GM12875 (cell line): ENCODE measurements at regions not wholly inside any gene's neighbourhood (a gene's known extent, or its start where the extent isn't known, plus 50 kb on each side); places are given as distances from the start of the nearest gene placed in this dataset.

ENCODE experiments used
- H3K4me3 ChIP-seq: one replicate; pipeline ENCODE4 v1.5.1; 2011; ENCODE audit warnings: low read depth, low read length, control low read depth
- CTCF ChIP-seq: IDR thresholded peaks from 2 replicates; pipeline ENCODE4 v1.5.1; 2011; ENCODE audit warnings: low read depth, mild to moderate bottlenecking, control low read depth, inconsistent platforms, low read length, moderate library complexity, borderline replicate concordance; ENCODE audit not compliant: insufficient read depth

GRCh38 chr4:3851211-3851610 lies 85.0 kb downstream of the ADRA2C start:
- no peak for TF ChIP-seq CTCF

GRCh38 chr4:3851881-3852280 lies 85.7 kb downstream of the ADRA2C start:
- H3K4me3 ChIP-seq: no peak overlapping the region
- no peak for TF ChIP-seq CTCF

More at GRCh38 chr4:3851211-3851610, 85.0 kb downstream of the ADRA2C start:
- H3K4me3 ChIP-seq: no peak overlapping the region

- no peak for TF ChIP-seq CTCF
Measured at GRCh38 chr4:3852309-3852708, 86.1 kb downstream of the ADRA2C start.

GRCh38 chr4:3852711-3853110 lies 86.5 kb downstream of the ADRA2C start:
- TF ChIP-seq CTCF: no peak
- no peak overlapping the region for H3K4me3 ChIP-seq

More at GRCh38 chr4:3852309-3852708, 86.1 kb downstream of the ADRA2C start:
- no peak overlapping the region for H3K4me3 ChIP-seq

GRCh38 chr4:3853388-3854035 lies 87.3 kb downstream of the ADRA2C start:
- no peak overlapping the region for H3K4me3 ChIP-seq
- TF ChIP-seq CTCF: no peak

GRCh38 chr4:3854661-3855060 lies 88.5 kb downstream of the ADRA2C start:
- H3K4me3 ChIP-seq: no peak overlapping the region
- no peak for TF ChIP-seq CTCF

GRCh38 chr4:3855646-3856045 lies 89.5 kb downstream of the ADRA2C start:
- TF ChIP-seq CTCF: no peak
- H3K4me3 ChIP-seq: no peak overlapping the region
